ENCODE measurements at regions not wholly inside any gene's neighbourhood (a gene's known extent, or its start where the extent isn't known, plus 50 kb on each side); places are given as distances from the start of the nearest gene placed in this dataset.
A peak's percentile ranks its signal among the peaks of the same experiment; 100 is the strongest.

DNA sequence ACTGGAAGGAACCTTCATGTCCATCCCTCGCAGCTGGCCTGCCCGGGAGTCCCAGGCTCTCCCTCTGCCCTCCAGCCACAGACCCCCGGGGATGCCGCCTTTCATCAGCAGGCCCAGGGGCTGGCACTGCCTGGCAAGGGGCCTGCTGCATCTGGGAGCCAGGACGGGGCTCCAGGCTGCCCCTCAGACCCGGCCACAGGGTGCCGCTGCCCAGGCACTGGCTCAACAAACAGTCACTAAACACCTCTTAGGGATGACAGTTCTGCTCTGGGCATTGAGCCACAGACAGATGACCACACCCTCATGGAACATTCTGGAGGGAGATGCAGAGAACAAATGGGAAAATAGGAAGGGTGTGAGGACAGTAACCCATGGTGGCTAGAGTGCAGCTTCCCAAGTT is 109.3 kb downstream of the HMX1 start:
- peak in 1 of 2 donors; percentile 18 for DNase-seq
- intact Hi-C loops (cut with DNase I, micrococcal nuclease) = no loop called here
- no peak for ATAC-seq

DNA sequence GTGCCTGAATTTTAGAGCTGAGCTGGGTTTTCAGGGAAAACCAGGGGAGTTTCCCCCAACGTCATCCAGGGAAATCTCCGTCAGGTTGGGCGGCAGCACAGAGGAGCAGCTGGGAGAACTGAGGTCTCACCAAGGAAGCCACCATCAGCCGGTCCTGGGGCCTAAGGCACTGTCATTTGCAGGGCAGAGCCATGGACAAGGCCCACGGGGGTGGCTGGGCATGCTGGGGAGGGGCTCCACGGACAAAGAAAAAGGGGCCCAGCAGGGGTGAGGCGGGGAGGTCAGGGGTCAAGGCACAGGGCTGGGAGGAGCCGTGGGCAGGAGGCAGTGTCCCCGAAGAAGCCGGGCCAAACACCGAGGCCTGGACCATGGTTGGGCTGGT is 109.8 kb downstream of the HMX1 start:
- ATAC-seq = no peak
- DNase-seq = peak in 1 of 2 donors; percentile 5

DNA sequence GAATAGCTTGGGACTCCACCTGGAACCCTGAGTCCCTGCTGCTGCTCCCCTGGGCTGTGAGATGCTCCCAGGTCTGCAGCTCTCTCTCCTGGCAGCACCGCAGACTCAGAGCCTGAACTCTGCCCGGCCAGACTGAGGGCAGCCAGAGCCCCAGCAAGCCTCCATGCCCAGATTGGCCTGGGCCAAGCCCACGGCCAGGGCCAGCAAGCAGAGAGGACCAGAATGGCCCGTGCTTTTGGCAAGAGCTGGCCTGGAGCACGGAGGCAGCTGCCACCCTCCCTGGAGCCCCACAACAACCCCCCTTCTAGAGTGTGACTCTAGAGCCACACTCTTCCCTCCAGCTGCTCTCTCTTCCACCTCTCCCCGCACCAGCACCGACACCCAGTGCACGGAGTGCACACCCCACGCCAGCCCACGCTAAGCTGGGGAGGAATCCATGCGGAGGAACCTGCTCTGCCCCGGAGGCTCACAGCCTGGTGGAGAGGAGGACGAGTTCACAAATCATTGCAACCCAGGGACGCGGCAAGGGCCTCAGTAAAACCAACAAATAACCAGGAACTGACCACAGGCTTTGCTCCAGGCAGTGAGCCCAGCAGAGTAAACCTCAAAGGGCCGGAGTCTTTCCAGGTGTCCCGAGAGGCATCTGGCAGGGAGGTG is 110.3 kb downstream of the HMX1 start:
- DNase-seq = peak in 1 of 2 donors; percentile 9
- no peak for ATAC-seq
- intact Hi-C loops (cut with DNase I, micrococcal nuclease) = no loop called here

More for the DNA sequence above, 109.8 kb downstream of the HMX1 start:
- intact Hi-C loops (cut with DNase I, micrococcal nuclease) = no loop called here

DNA sequence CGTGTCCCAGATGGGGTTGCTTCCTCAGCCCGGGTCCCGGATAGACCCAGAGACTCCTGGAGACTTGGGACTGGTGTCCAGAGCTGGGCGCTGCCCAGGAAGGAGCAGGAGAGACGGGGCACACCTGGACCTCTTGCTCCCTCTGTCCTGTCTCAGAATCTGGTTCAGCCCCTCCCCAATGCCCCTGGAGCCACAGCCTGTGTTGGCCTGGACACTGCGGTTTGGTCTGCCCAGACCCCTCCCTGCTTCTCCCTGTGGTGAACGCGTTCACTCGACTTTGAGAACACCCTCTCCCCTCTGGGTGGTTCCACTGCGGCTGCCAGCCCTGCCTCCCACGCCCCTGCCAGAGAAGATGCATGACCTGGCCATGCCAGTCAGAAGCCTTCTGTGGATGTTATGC is 111.1 kb downstream of the HMX1 start:
- DNase-seq (peak in 1 of 2 donors; percentile 5), ATAC-seq (no peak)
- intact Hi-C loops (cut with DNase I, micrococcal nuclease) = no loop called here

GRCh38 chr4:8759987-8760386 is 111.7 kb downstream of the HMX1 start:
- DNase-seq (peak in 1 of 2 donors; percentile 5), ATAC-seq (no peak)
- intact Hi-C loops (cut with DNase I, micrococcal nuclease) = no loop called here

- ATAC-seq = no peak
- intact Hi-C loops (cut with DNase I, micrococcal nuclease) = no loop called here
Measured at GRCh38 chr4:8756816-8757215, 114.8 kb downstream of the HMX1 start.

GRCh38 chr4:8754634-8755589 is 116.7 kb downstream of the HMX1 start:
- DNase-seq (peak in 1 of 2 donors; percentile 14), ATAC-seq (no peak)
- intact Hi-C loops (cut with DNase I, micrococcal nuclease) = no loop called here

More at GRCh38 chr4:8756816-8757215, 114.8 kb downstream of the HMX1 start:
- DNase-seq = peak in 1 of 2 donors; percentile 1

GRCh38 chr4:8748236-8748575 is 123.4 kb downstream of the HMX1 start:
- no peak for DNase-seq
- ATAC-seq = no peak
- intact Hi-C loops (cut with DNase I, micrococcal nuclease) = no loop called here

DNA sequence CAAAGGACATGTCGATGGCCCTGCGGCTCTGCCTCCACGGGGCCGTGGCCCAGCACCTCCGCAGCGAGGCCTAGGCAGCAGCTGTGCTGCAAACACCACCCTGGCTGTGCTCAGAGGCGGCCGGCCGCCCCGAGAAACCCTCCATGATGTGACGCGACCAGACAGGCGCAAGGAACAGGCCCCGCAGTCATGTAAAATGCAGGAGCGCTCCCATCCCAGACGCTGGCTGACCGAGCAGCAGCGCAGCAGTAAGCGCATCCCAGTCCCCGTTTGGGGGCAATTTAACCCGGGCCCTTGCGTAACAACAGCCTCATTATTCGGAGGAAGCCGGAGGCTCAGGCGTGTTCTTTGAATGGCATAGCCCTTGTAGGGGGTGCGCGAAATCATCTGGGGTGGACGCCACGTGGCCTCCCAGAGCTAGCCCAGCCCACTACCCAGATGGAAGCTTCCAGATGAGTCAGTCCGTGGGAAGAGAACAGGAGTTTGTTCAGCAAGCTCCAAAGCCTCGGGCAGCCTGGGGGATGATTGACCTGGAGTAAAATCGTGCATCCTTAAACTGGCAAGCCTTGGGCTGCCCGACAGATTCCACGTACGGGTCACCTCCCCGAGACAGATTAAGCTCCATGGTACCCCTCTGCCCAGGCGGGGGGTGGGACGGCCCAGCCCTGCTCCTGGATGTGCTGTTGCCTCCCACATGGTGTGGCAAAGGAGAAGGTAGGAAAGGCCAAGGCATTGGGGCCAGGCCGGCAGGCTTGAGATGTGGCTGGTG is 124.0 kb downstream of the HMX1 start:
- DNase-seq (peak in 1 of 2 donors; percentile 18), ATAC-seq (no peak)
- intact Hi-C loops (cut with DNase I, micrococcal nuclease) = no loop called here

DNA sequence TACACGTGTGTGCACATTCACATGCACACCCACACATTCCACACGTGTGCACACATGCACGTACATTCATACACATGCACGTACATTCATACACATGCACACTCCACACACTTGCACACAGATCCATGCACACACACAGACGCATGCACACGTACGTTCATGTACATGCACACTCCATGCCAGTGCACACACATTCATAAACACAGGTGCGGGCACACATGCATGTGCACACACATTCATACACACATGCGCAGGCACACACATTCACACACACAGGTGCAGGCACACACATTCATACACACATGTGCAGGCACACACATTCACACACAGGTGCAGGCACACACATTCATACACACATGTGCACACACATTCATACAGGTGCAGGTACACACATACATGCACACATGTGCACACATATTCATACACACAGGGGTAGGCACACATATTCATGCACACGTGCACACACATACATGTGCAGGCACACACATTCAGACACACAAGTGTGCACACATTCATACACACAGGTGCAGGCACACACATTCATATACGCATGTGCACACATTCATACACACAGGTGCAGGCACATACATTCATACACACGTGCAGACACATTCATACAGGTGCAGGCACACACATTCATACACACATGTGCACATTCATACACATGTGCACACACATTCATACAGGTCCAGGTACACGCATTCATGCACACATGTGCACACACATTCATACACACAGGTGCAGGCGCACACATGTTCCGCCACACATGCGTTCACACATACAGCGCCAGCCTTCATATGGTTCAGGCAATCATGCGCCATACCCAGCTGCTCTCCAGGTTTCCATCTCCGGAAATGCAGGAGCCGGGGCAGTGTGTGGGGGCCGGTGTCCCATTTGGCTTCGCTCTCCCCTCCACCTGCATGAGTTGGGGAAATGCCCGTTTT is 124.8 kb downstream of the HMX1 start:
- DNase-seq = peak in 1 of 2 donors; percentile 20
- intact Hi-C loops (cut with DNase I, micrococcal nuclease) = no loop called here
- no peak for ATAC-seq

DNA sequence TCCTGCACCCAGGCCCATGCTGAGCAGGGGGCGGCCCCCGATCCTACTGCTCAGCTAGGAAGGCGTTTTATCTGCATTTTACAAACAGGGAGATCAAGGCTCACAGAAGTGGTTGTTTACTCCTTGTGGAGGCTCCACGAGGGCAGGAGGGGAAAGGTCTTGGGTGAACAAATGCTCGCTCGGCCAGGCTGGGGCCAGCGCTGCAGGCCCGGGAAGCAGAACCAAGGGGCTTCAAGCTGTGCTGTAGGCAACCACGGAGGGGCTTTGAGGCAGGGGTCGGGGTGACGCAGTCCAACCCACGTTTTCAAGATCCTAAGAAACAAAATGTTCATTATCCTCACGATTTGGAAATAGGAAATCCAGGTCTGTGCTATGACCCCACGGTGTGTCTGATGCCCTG is 125.8 kb downstream of the HMX1 start:
- ATAC-seq = no peak
- DNase-seq = no peak
- intact Hi-C loops (cut with DNase I, micrococcal nuclease) = no loop called here

DNA sequence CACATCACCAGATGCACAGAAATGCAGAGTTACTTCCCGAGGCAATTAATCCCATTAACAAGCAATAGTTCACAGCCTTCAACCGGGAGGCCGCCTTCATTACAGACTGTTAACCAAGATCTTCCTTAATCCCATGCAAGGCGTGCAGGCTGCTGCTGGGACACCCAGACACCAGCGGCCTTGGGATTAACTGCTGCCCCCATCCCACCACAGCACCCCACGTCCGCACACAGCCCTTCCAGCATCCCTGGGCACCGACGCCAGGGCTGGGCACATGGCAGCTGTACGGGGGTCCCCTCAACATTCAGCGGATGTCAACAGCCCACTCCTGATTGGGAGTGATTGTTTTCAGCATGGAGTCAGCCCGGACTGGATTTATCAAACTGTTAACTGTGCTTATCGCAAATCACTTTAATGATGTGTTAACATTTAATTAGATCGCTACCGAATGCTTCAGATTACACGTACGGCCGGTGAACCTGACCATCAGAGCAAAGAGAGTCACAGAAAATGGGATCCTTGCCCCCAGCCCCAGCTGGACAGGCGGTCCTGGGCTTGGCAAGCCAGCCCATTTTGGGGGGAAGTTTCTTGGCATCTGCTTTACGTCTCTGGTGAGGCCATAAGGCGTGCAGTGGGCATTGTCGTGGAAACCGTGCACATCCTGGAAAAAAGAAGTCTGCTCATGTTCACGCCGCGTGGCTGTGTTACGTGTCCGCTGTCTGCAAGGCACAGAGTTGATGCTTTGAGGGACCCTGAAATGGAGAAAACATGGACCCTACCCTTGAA is 126.4 kb downstream of the HMX1 start:
- no peak for ATAC-seq
- DNase-seq = peak in 1 of 2 donors; percentile 4
- intact Hi-C loops (cut with DNase I, micrococcal nuclease) = no loop called here

DNA sequence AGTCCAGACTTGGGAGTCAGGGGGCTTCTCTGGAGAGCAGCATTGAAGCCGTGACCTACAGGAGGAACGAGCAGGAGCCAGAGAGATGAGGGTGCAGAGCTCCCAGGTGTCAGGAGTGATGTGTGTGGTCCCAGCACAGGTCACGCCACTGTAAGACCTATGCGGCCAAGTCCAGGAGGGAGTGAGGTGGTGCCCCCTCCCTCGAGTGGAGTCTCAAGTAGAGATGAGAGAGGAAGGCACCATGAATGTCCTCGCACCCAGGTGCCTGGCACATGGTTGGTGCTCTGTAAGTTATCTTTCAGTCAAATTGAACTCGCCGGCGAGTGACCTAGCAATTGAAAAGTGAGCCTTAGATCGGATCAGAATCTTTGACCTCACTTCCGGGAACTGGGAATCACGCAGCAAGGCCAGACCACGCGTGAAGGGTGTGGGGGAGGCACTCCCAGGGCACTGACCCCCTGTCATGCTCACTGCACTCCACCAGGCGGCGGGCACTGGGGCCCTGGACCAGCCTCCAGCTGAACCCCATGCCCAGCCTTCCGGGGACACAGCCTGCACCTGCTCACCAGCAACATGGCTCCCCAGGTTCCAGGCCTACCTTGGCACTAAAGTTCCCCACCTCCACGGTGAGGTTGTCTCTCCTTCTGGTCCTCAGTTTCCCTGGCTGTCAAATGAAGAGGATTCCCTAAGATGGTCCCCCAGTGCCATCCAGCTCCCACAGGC is 127.4 kb downstream of the HMX1 start:
- intact Hi-C loops (cut with DNase I, micrococcal nuclease) = no loop called here
- DNase-seq = peak in 1 of 2 donors; percentile 11

GRCh38 chr4:8742546-8742945 is 129.1 kb downstream of the HMX1 start:
- intact Hi-C loops (cut with DNase I, micrococcal nuclease) = no loop called here
- ATAC-seq (no peak), DNase-seq (no peak)

More for the DNA sequence above, 127.4 kb downstream of the HMX1 start:
- ATAC-seq = no peak

GRCh38 chr4:8741513-8742226 is 130.0 kb downstream of the HMX1 start:
- ATAC-seq (no peak), DNase-seq (no peak)
- intact Hi-C loops (cut with DNase I, micrococcal nuclease) = no loop called here

- DNase-seq = peak in 1 of 2 donors; percentile 16
- intact Hi-C loops (cut with DNase I, micrococcal nuclease) = no loop called here
- no peak for ATAC-seq
Measured at GRCh38 chr4:8740666-8741395, 130.8 kb downstream of the HMX1 start.

Measured in left colon (tissue), 2 donors.